NCI-H526 (cell line): ENCODE measurements at regions not wholly inside any gene's neighbourhood (a gene's known extent, or its start where the extent isn't known, plus 50 kb on each side); places are given as distances from the start of the nearest gene placed in this dataset.

Experiments used
- DNase-seq, 2 experiments: peaks; one replicate each; lab custom pipeline; 2025; lab: John Stamatoyannopoulos, UW

GRCh38 chr1:14498839-14499238, 99.6 kb upstream of the KAZN start:
- DNase-seq = no peak

- DNase-seq = no peak
Measured at GRCh38 chr1:14499312-14500040, 99.0 kb upstream of the KAZN start.

- DNase-seq = no peak
Measured at GRCh38 chr1:14500041-14500440, 98.4 kb upstream of the KAZN start.

DNA sequence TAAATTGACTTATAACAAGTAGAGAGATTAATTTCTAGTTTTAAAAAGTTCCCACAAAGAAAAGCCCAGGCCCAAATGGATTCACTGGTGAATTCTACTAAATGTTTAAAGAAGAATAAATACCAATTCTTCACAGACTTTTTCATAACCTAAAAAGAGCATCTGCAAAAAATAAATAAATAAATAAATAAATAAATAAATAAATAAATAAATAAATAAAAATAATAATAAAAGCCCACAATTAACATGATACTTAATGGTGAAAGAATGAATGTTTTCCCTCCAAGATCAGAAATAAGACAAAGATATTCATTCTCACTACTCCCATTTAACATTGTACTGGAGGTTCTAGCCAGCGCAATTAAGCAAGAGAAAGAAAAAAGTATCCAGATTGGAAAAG, 97.6 kb upstream of the KAZN start:
- DNase-seq = no peak

- no peak for DNase-seq
Measured at GRCh38 chr1:14504517-14504916, 94.0 kb upstream of the KAZN start.

- no peak for DNase-seq
Measured at GRCh38 chr1:14506471-14507255, 91.8 kb upstream of the KAZN start.

GRCh38 chr1:14507262-14507661, 91.2 kb upstream of the KAZN start:
- DNase-seq = no peak

- DNase-seq = no peak
Measured at GRCh38 chr1:14508613-14509012, 89.9 kb upstream of the KAZN start.

- no peak for DNase-seq
Measured at GRCh38 chr1:14511166-14511680, 87.3 kb upstream of the KAZN start.

DNA sequence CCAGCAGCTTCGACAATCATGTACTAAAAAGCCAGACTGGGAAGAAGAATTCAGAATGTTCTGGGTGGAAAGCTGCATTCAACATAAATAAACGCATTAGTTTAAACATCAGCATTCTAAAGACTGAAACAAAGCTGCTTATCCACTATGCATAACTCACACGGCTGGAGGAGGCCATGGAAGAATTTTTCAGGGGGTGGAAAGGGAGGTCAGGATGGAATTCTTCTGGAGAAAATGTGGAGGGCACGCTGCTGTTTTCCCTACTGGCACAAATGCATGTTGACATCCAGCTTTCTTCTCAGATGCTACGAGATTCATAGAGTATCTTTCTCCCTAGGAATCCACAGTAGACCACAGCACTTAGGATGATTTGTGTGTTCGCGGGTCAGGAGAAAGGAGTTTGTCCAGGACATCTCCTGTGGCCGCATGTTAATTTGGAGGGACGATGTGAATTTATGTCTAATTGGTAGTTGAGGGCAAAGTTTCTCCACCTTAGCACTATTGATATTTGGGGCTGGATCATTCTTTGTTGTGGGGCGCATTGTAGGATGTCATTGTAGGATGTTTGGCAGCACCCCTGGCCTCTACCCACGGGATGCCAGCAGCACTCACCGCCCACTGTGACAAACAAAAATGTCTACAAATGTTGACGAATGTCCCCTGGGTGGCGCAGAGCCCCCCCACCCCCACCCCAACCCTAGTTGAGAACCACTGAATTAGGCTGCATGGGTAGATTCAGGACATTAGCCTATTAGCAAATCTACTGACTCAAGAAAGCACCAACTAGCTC, 86.5 kb upstream of the KAZN start:
- no peak for DNase-seq

GRCh38 chr1:14513111-14513510, 85.4 kb upstream of the KAZN start:
- DNase-seq = no peak

DNA sequence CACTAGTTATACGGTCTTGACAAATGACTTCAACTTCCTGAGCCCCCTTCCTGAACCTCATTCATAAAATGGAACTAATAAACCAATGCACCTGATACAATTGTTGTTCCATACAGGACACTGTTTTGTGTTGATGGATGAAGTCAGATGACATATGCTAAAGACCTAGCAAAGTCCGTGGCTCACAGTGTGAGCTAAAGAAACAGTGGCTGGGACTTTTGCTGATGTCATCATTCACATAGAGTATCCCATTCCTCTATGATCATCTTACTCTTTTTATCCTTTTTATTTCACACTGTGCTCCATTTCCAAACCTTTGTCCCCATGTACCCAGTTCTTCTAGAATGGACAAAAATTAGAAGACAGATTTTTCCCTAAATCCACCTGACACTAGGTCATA, 83.7 kb upstream of the KAZN start:
- DNase-seq = no peak

DNA sequence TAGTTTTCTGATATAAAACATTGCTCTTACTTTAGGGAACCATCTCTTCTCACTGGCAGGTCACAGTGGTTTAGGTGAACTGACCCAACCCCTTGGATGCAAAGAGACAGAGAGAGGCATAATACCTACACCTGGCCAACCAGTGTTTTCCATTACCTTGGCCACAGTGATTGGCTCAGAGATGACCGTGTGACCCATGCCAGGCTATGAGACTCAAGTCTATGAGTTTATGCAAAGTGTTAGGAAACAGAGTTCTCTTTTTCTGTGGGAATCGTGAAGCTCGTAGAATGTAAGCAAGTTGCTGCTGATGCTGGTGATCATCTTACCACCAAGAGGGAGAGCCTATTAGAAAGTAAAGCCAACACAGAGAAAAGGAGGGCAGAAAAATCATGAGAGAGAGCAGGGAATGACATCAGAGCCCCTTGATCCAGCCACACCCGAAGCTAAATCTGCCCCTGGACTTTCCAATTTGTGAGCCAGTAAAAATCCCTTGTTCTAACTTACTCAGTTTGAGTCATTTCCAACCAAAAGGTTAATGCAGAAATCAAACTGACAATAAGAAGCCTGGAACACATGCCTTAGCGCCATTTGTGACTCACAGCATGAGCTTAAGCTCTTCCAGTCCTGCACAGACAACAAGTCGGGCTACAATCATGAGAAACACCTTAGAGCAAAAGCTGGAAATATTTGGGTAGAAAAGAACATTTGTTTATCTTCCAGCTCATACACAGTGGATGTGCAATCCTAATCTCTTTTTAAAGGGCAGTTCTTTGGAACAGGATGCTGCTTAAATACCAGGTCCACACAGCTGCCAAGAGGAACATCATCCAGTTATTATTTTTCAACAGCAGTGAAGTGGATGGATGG, 81.3 kb upstream of the KAZN start:
- no peak for DNase-seq

DNA sequence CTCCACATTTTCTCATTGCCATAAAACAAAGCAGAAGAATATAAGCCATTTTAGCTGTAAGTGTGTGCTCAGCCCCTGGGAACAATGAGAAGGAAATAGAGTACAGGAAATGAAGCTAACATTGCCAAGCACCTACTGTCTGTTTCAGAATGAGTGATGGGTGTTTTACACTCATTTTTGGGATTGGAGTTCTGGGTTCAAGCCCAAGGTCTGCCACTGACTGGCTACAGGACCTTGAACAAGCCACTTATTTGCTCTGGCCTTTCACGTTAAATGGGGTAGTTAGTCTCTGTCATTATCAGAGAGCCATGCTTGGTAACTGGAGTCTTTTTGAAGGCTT, 80.7 kb upstream of the KAZN start:
- no peak for DNase-seq

DNA sequence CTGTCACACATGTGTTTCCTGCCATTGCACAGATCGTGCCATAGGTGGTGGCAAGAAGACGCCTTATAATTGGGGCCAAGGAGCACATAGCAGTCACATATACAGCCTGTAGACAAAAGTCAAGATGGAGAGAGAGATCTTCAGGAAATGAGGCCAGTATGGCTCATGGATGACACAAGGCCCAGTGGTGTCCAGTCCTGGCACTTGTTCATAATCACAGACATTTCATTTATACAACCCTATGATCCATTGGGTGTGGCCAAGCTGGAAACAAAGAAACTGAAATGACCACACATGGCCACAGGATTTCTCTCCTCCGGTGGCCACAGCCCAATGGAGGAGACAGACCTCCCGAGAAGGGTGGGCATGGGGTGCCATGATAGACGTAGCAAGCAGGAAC, 78.5 kb upstream of the KAZN start:
- DNase-seq = no peak

DNA sequence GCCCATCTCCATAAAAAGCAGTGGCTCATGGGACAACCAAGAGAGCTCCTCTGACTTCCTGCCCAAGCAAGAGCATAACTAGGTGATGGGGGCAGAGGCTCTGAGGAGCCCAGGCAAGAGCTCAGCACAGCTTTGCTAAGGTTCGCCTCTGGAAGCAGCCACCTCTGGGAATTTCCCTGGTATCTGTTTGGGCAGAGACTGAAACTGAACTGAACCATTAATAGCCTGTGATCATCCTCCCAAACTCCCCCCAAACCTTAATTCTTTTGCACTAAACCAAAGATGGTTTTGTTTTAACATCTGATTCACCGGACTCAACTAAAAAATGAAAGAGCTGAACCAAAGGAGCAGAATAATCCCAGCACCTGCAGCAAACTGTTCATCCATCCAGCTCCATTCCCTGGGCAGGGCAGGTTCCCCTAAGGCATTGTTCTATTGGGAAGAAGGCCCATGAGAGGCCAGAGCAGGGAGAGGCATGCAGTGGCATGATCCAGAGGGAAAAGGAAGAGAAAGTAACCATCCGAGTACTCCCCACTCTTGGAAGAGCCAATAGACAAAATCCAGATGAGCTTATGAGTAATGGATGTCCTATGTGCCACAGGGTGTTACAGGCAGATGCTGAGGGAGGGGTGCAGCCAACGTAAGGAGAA, 77.8 kb upstream of the KAZN start:
- no peak for DNase-seq

GRCh38 chr1:14521622-14522021, 76.9 kb upstream of the KAZN start:
- DNase-seq = no peak

GRCh38 chr1:14522077-14522925, 76.2 kb upstream of the KAZN start:
- no peak for DNase-seq

DNA sequence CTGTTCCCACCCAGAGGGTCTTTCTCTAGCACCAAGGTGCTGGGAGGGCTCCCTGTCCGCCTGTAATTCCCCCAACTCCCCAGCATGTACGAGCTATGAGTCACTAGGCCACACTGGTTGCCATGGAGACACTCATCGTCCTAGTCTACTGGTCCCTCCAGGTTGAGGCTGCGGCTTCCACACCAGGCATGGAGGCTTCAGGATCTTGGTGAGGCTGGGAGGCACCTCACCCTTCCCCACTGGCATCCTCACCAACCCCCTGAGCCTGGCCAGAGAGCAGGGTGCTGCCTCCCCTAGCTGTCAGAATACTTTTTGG, 75.6 kb upstream of the KAZN start:
- peak; percentile 14 to 53 for DNase-seq

GRCh38 chr1:14524826-14525636, 73.5 kb upstream of the KAZN start:
- DNase-seq = peak; percentile 94 to 97
